ENCODE measurements at regions not wholly inside any gene's neighbourhood (a gene's known extent, or its start where the extent isn't known, plus 50 kb on each side); places are given as distances from the start of the nearest gene placed in this dataset.

DNA sequence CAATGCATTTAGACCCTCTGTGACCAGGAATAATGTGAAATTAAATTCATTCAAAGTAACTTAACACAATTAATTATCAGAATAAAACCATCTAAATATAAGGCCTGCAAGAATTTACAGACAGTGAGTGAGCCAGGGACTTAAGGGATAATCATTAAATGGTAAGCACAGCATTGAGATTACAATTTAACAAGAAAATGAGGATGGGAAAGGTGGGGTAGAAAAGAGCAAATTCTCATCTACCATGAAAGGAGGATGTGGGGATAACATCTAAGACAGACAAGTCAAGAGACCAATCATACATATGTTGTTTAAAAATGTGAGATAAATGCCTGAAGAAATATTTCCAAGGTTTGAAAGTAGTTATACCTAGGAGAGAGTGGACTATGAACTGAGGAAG is 259.3 kb upstream of the NT5C1B start:
- TF ChIP-seq MAZ (IDR thresholded peaks at IDR 0.05; ENCODE audit: borderline replicate concordance, low read depth, low read length) (no peak), POLR2A (IDR thresholded peaks at IDR 0.05; ENCODE audit: low read depth, low read length) (no peak), RCOR1 (IDR thresholded peaks at IDR 0.05; ENCODE audit: insufficient replicate concordance, low read length) (no peak), FOS (IDR thresholded peaks at IDR 0.05; ENCODE audit: low read depth, low read length) (no peak), MXI1 (IDR thresholded peaks at IDR 0.05; ENCODE audit: borderline replicate concordance, low read depth, low read length) (no peak)
- TF ChIP-seq, protein P1, sequence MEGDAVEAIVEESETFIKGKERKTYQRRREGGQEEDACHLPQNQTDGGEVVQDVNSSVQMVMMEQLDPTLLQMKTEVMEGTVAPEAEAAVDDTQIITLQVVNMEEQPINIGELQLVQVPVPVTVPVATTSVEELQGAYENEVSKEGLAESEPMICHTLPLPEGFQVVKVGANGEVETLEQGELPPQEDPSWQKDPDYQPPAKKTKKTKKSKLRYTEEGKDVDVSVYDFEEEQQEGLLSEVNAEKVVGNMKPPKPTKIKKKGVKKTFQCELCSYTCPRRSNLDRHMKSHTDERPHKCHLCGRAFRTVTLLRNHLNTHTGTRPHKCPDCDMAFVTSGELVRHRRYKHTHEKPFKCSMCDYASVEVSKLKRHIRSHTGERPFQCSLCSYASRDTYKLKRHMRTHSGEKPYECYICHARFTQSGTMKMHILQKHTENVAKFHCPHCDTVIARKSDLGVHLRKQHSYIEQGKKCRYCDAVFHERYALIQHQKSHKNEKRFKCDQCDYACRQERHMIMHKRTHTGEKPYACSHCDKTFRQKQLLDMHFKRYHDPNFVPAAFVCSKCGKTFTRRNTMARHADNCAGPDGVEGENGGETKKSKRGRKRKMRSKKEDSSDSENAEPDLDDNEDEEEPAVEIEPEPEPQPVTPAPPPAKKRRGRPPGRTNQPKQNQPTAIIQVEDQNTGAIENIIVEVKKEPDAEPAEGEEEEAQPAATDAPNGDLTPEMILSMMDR (conservative IDR thresholded peaks at IDR 0.05; ENCODE audit: low read depth, low read length), result no peak

Measured in IMR-90 (cell line).